HG02571 (cell line): ENCODE measurements at regions not wholly inside any gene's neighbourhood (a gene's known extent, or its start where the extent isn't known, plus 50 kb on each side); places are given as distances from the start of the nearest gene placed in this dataset.
"Not testable (repeated sequence)": the region's sequence is repeated elsewhere in the genome, so short reads cannot be mapped to it uniquely, and the experiment has no call there.

Source experiments
- ATAC-seq: cut with Tn5 transposase; IDR thresholded peaks from one replicate; pipeline ENCODE4 v1.9.1; 2021; ENCODE audit warnings: mild to moderate bottlenecking, moderate library complexity; ENCODE audit not compliant: unreplicated experiment

DNA sequence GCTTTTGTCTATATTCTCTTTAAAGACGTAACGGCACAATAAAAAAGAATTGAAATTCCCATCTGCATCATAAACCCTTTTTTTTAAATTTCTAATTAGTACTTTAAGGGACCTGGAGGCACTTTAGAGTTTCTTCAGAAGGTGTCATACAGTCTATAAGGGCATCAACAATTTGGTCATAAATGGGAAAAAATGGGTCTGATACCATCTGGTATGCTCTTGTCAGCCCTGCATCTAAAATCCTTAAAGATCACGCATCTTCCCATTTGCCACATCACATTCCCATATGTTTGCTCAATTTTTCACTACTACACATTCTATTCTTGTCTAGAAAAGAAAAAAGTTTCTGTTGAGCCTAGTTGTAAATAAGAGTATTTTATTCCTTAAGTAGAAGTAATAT is 53.8 kb downstream of the COX7C start:
- no peak for ATAC-seq

GRCh38 chr5:86674069-86674468 is 56.3 kb downstream of the COX7C start:
- no peak for ATAC-seq

GRCh38 chr5:86675311-86675710 is 57.6 kb downstream of the COX7C start:
- ATAC-seq: no peak

- ATAC-seq: peak; percentile 62
Measured at GRCh38 chr5:86679529-86679928, 61.8 kb downstream of the COX7C start.

GRCh38 chr5:86679949-86680348 is 62.2 kb downstream of the COX7C start:
- no peak for ATAC-seq

DNA sequence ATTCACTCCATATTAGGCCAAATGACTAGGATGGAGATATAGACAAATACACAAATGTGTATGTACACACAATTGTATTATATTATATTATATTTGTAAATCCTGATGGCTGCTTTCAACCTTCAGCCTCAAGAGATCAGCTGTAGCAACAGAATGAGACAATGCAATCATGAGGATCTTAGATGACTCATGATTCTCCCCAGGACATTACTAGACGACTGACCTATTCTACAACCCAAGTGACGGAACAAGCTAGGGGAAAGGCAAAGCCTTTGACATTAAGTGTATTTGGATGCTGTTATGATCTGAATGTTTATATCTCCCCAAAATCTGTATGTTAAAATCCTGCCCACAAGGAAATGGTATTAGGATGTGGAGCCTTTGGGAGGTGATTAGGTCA is 66.5 kb downstream of the COX7C start:
- no peak for ATAC-seq

GRCh38 chr5:86686046-86686445 is 68.3 kb downstream of the COX7C start:
- ATAC-seq: no peak

GRCh38 chr5:86688406-86688805 is 70.7 kb downstream of the COX7C start:
- ATAC-seq: no peak

DNA sequence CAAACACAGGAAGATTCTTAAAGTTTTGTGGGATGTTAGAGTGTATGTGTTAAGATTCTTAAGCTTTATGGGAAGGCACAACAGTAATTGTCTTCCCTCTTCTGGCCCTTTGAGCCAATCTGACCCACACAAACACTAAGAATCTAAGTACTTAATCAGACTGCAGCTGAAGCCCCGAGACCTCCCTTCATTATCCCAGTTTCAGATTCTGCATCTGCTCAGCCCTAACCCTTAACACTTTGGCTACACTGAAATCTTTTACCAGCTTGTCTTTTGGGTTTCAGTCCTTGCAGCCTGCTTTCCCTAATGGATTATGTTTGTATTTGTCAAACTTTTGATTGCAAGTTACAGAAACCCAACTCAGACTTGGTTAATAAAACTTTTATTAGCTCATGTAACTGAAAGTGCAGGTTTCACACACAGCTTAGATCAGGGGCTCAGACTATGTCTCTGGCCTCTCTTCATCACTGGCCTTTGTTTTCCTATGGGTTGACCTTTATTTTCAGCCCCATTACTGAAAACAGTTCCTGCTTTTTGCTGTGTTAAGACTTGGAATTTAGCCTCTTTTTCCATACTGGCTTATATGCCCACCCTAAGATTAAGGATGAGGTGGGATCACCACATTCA is 71.5 kb downstream of the COX7C start:
- no peak for ATAC-seq

DNA sequence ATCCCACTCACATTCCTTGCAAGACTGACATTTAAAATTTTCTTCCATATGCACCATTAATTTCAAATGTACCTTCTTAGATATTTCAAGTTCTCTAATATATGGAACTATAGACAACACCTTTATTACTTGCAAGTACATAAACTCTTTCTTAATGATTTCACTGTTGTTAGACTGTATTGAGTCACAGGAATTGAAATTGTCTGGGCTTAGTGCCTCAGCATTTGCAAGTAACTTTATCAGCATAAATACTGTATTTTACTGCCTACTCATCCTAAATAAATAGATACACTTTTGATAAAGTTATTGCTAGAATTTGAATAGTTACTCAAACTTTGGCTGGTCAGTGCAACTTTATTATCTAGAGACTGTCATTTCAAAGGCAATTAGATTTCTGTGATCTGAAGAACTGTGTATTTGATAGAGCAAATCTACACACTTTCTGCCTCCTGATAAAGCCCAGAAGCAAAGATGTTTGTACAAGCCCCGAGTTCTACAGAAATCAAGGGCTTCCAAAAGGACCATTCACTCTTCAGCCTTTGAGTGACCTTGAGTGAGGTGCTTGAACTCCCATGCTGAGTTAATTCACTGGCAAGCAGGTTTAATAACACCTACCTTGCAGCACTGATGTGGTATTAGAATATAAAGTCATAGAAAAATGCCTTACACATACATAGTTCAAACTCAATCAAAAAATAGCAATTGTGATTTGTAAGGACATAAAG is 91.6 kb downstream of the COX7C start:
- no peak for ATAC-seq

GRCh38 chr5:86716121-86716520 is 98.4 kb downstream of the COX7C start:
- no peak for ATAC-seq

- ATAC-seq: not testable (repeated sequence)
Measured at GRCh38 chr5:86731319-86732117, 113.8 kb downstream of the COX7C start.

DNA sequence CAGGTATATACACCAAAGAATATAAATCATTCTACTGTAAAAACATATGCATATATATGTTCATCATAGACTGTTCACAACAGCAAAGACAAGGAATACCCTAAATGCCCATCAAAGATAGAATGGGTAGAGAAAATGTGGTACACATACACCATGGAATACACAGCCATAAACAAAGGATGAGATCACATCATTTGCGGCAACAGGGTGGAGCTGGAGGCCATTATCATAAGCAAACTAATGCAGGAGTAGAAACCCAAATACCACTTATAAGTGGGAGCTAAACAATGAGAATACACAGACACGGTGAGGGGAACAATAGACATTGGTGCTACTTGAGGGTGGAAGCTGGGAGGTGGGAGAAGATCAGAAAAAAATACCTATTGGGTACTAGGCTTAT is 117.6 kb downstream of the COX7C start:
- no peak for ATAC-seq

DNA sequence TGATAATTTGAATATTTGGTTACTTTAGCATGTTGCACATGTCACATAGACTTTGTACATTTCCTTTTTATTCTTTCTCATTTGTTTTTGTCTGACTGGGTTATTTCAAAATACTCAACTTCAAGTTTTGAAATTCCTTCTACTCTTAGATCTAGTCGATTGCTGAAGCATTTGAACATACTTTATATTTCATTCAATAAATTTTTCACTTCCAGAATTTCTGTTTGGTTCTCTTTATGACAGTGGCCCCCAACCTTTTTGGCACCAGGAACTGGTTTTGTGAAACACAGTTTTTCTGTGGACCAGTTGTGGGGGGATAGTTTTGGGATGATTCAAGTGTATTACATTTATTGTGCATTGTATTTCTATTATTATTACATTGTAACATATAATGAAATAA is 119.8 kb downstream of the COX7C start:
- no peak for ATAC-seq

GRCh38 chr5:86748538-86749105 is 130.9 kb downstream of the COX7C start:
- ATAC-seq: no peak

- ATAC-seq: no peak
Measured at GRCh38 chr5:86749841-86750240, 132.1 kb downstream of the COX7C start.

- ATAC-seq: no peak
Measured at GRCh38 chr5:86756839-86757238, 139.1 kb downstream of the COX7C start.

DNA sequence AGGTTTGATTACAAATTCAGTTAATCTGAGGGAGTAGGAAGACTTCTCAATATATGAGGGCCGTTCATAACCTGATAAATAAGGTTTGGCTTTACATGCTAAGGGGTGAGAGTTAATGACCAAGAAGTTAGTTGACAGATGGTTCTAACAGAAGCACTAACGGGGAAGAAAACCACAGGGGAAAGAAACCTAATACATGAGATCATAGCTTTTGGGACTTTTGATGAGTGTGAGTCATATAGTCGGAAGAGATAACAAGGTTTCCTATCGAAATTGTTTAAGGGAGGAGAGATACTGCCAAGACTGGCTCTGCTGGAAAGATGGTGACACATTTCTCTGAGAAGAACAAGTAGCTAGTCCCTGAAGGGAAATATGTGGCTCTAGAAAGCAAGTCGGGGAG is 140.1 kb downstream of the COX7C start:
- ATAC-seq: no peak

DNA sequence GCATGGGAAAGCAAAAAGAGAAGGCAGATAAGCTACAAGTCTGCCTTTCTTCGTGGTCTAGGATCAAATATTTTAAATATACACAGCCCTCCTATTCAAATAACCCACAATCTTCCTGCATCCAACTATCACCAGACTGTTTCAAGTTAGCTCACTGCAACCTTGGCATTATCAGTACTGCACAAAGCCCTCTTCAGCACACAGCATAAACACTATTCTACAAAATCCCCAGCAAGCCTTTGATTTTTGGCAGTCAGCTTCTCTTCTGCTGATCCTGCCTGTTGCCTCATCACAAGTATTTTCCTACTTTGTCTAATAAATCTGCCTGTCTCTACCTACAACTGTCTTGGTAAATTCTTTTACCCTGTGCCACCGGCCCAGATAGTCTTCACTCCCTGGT is 142.9 kb downstream of the COX7C start:
- ATAC-seq: no peak

DNA sequence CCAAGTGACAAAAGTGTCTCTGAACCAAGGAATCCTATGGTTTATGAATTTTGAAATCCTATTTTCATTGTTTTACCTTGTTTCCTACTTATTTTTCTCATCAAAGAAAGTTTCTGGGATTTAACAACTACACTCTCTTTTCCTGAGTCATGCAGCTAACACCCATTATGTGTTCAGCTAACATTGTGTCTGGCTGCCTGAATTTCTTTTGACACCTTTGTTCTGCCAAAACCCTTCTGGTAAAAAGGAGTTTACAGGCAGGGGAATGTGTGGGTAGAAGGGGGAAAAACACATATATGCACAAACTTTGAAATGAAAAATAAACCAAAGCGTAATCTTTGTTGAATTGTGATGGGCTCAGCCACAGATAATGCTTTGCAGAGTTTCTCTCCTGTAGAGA is 146.2 kb downstream of the COX7C start:
- no peak for ATAC-seq

GRCh38 chr5:86765778-86766502 is 148.2 kb downstream of the COX7C start:
- ATAC-seq: no peak
